PFSK-1 (cell line): ENCODE measurements at regions not wholly inside any gene's neighbourhood (a gene's known extent, or its start where the extent isn't known, plus 50 kb on each side); places are given as distances from the start of the nearest gene placed in this dataset.

Source experiments
- FOXP2 ChIP-seq: optimal IDR thresholded peaks from 2 replicates; pipeline ENCODE3; 2011; ENCODE audit warnings: borderline replicate concordance, control low read depth, inconsistent platforms; ENCODE audit not compliant: insufficient read depth; ENCODE audit errors: extremely low read length, extremely low read depth
- POLR2AphosphoS5 ChIP-seq: IDR thresholded peaks from 2 replicates; pipeline ENCODE4 v1.6.1; 2012; ENCODE audit warnings: low read depth, mild to moderate bottlenecking, control low read depth, low read length, moderate library complexity
- SIN3A ChIP-seq: IDR thresholded peaks from 2 replicates; pipeline ENCODE4 v1.6.1; 2012; ENCODE audit warnings: mild to moderate bottlenecking, low read length, moderate library complexity, borderline replicate concordance; ENCODE audit not compliant: insufficient read depth
- TAF1 ChIP-seq: IDR thresholded peaks from 2 replicates; pipeline ENCODE4 v1.6.1; 2012; ENCODE audit warnings: low read length, control low read depth, borderline replicate concordance; ENCODE audit not compliant: insufficient read depth
- TF ChIP-seq, protein P1 (sequence below), 2 experiments: IDR thresholded peaks; 2 replicates each; pipeline versions ENCODE4 v1.6.1 to v1.8.0; 2011 to 2012; ENCODE audit warnings: low read depth in 2 of 2, low read length in 2 of 2, control low read depth in 1 of 2, inconsistent platforms in 1 of 2, mild to moderate bottlenecking in 1 of 2, moderate library complexity in 1 of 2; ENCODE audit not compliant: insufficient read depth in 1 of 2

DNA sequence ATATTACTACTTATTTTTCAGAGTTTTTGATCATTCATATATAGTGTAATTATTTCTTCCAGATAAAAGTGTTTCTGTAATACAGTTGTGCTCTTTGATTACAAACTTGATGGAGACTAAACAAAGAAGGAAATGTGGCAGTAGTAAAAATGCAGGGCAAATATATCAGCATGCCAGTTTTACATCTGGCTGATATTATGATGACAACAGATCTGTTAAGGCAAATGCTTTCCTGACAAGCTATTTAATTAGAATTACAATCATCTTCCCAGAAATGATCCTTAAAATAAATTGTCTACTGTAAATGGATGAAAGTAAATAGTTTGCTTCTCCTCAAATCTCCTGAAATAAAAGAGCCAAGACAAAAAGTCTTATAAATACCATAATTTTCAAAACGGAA is 1659.8 kb downstream of the BRINP3 start:
- TF ChIP-seq POLR2AphosphoS5: no peak
- TF ChIP-seq, protein P1, sequence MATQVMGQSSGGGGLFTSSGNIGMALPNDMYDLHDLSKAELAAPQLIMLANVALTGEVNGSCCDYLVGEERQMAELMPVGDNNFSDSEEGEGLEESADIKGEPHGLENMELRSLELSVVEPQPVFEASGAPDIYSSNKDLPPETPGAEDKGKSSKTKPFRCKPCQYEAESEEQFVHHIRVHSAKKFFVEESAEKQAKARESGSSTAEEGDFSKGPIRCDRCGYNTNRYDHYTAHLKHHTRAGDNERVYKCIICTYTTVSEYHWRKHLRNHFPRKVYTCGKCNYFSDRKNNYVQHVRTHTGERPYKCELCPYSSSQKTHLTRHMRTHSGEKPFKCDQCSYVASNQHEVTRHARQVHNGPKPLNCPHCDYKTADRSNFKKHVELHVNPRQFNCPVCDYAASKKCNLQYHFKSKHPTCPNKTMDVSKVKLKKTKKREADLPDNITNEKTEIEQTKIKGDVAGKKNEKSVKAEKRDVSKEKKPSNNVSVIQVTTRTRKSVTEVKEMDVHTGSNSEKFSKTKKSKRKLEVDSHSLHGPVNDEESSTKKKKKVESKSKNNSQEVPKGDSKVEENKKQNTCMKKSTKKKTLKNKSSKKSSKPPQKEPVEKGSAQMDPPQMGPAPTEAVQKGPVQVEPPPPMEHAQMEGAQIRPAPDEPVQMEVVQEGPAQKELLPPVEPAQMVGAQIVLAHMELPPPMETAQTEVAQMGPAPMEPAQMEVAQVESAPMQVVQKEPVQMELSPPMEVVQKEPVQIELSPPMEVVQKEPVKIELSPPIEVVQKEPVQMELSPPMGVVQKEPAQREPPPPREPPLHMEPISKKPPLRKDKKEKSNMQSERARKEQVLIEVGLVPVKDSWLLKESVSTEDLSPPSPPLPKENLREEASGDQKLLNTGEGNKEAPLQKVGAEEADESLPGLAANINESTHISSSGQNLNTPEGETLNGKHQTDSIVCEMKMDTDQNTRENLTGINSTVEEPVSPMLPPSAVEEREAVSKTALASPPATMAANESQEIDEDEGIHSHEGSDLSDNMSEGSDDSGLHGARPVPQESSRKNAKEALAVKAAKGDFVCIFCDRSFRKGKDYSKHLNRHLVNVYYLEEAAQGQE (IDR thresholded peaks at IDR 0.05; ENCODE audit: insufficient read depth in 1 of 2, low read depth in 2 of 2, low read length in 2 of 2): no peak
- no peak for TF ChIP-seq SIN3A
- no peak for TF ChIP-seq TAF1
- no peak for TF ChIP-seq FOXP2
